ENCODE measurements at regions not wholly inside any gene's neighbourhood (a gene's known extent, or its start where the extent isn't known, plus 50 kb on each side); places are given as distances from the start of the nearest gene placed in this dataset.
A peak's percentile ranks its signal among the peaks of the same experiment; 100 is the strongest.

DNA sequence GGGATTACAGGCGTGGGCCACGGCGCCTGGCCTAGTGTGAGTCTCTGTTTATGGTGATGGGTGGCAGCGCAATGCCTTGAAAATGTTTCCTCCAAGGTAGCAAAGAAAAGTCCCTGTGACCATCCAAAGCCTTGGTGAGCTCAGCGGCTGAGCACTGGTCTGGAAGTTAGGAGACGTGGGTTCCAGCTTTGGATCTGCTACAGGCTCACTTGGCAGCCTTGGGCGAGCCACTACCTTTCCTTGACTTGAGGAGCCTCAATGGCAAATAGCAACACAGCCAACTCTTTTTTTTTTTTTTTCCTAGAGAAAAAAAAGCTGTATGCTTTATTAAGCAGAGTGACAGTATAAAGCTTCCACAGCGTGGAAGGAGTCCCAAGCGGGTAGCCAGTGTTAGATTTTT lies 61.3 kb upstream of the RASD2 start:
- peak overlapping the region in 3 of 4 donors; percentile 48 to 69 (median 68) for H3K27ac ChIP-seq
- in situ Hi-C loops (cut with MboI; ENCODE audit: low sequenced_read_pairs in 4 of 4) (no loop called here), intact Hi-C loops (cut with DNase I; ENCODE audit: low total_unique reads) (no loop called here)
- no peak for TF ChIP-seq POLR2A (IDR thresholded peaks at IDR 0.05)
- TF ChIP-seq, protein P1, sequence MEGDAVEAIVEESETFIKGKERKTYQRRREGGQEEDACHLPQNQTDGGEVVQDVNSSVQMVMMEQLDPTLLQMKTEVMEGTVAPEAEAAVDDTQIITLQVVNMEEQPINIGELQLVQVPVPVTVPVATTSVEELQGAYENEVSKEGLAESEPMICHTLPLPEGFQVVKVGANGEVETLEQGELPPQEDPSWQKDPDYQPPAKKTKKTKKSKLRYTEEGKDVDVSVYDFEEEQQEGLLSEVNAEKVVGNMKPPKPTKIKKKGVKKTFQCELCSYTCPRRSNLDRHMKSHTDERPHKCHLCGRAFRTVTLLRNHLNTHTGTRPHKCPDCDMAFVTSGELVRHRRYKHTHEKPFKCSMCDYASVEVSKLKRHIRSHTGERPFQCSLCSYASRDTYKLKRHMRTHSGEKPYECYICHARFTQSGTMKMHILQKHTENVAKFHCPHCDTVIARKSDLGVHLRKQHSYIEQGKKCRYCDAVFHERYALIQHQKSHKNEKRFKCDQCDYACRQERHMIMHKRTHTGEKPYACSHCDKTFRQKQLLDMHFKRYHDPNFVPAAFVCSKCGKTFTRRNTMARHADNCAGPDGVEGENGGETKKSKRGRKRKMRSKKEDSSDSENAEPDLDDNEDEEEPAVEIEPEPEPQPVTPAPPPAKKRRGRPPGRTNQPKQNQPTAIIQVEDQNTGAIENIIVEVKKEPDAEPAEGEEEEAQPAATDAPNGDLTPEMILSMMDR (IDR thresholded peaks at IDR 0.05 in 4 of 5, conservative IDR thresholded peaks at IDR 0.05 in 1 of 5), result no peak
- H3K4me1 ChIP-seq, result peaks cover 17 to 28% of the 10 kb centered on the region in 2 donors
- ATAC-seq (no peak), DNase-seq (no peak)
- no peaks in the 10 kb centered on the region for H3K27me3 ChIP-seq
- no peaks in the 10 kb centered on the region for H3K9me3 ChIP-seq
- no peak overlapping the region for H3K4me3 ChIP-seq
- H3K36me3 ChIP-seq, result no peaks in the 10 kb centered on the region

DNA sequence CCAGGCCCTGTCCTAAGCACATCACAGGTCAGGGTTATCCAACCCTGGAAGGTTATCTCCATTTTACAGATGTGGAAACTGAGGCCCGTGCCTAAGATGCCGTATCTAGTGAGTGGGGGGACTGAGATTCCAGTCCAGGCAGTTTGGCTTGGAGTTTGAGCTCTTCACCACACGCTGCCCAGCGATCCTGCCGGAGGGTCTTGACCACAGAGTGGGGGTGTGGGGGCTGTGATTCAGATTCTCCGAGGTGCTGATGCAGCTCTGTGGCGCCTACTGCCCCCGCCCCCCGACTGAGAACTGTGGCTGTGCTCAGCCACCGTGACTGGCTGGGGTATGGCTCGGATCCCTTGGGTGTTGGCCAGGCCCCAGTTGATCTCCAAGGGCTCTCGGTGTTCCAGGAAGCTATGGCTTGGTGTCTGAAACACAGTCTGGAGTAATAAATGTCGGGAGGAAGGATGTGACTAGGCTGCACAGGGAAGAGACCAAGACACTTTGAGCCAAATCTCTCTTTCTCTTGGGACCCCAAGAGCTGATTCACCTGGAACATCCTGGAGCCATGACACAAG lies 60.6 kb upstream of the RASD2 start:
- peak overlapping the region; percentile 48 to 69 (median 61) for H3K27ac ChIP-seq
- intact Hi-C loops (cut with DNase I; ENCODE audit: low total_unique reads) (no loop called here), in situ Hi-C loops (cut with MboI; ENCODE audit: low sequenced_read_pairs in 4 of 4) (no loop called here)
- H3K4me1 ChIP-seq, result peaks cover 17 to 28% of the 10 kb centered on the region in 2 donors
- no peaks in the 10 kb centered on the region for H3K36me3 ChIP-seq
- no peak overlapping the region for H3K4me3 ChIP-seq
- DNase-seq, result peak; percentile 40 to 48
- peak; percentile 68 to 80 for ATAC-seq
- TF ChIP-seq, protein P1 (IDR thresholded peaks at IDR 0.05 in 4 of 5, conservative IDR thresholded peaks at IDR 0.05 in 1 of 5), result no peak
- TF ChIP-seq POLR2A (IDR thresholded peaks at IDR 0.05), result no peak
- H3K9me3 ChIP-seq, result no peaks in the 10 kb centered on the region
- no peaks in the 10 kb centered on the region for H3K27me3 ChIP-seq

DNA sequence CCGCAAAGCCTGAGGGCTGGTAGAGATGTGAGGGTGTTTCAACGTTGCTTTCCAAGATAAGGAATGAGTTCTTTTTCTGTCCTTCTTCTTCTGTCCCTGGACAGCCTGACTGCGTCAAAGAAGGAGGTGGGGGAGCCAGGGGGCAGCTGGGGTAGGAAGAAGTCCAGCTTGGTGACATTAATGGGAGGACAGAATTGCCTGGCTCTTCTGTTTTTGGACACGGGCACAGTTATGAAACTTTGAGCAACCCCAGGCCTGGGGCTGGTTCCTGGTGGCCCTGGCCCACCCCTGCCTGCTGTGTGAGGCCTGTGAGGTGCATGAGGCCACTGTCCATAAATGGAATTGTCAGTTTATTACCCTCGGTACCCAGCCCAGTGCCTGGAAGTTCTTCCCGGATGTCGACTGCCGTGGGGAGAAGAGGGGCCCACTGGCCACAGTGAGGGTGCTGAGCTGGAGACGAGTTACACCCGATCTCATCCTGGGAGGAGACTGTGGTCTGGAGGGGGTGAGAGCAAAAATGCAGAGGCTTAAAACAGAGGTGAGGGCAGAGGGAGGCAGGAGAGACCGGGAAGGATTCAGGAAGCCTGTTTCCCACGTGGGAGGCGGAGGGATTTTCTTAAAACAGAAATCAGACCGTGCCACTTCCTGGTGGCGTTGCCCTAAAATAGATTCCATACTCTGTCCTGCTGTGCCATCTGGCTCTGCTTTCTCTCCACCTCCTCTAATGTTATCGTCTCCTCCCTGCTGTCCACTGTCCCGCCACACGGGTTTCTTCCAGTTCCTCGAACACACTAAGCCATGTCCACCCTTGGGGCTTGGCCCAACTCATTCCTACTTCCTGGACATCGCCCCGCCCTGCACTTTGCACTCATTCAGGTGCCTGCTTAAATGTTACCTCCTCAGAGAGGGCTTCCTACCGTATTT lies 59.7 kb upstream of the RASD2 start:
- ATAC-seq, result peak; percentile 5 to 35
- no peaks in the 10 kb centered on the region for H3K27me3 ChIP-seq
- H3K27ac ChIP-seq, result peak overlapping the region; percentile 48 to 69 (median 61)
- peaks cover 17 to 28% of the 10 kb centered on the region in 2 donors for H3K4me1 ChIP-seq
- H3K4me3 ChIP-seq, result peak overlapping the region in 1 of 4 donors; percentile 21
- TF ChIP-seq, protein P1 (IDR thresholded peaks at IDR 0.05 in 4 of 5, conservative IDR thresholded peaks at IDR 0.05 in 1 of 5), result no peak
- TF ChIP-seq POLR2A (IDR thresholded peaks at IDR 0.05), result no peak
- intact Hi-C loops (cut with DNase I; ENCODE audit: low total_unique reads) (no loop called here), in situ Hi-C loops (cut with MboI; ENCODE audit: low sequenced_read_pairs in 4 of 4) (no loop called here)
- H3K36me3 ChIP-seq, result no peaks in the 10 kb centered on the region
- DNase-seq, result no peak
- H3K9me3 ChIP-seq, result no peaks in the 10 kb centered on the region

DNA sequence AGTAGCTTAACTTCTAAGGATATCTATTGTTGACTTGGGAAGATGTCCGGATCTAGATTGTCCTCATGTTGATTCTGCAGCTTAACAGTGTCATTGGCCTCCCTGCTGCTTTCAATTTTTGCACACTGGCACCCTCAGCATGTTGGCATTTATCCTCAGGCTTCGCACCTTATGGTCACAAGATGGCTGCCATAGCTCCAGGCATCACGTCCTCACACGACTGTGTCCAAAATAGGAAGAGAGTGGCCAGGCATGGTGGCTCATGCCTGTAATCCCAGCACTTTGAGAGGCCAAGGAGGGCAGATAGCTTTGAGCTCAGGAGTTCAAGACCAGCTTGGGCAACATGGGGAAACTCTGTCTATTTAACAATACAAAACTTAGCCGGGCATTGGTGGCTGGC lies 58.3 kb upstream of the RASD2 start:
- intact Hi-C loops (cut with DNase I; ENCODE audit: low total_unique reads), result no loop called here

More for the DNA sequence above, 58.3 kb upstream of the RASD2 start:
- Histone ChIP-seq H3K9me3 (no peaks in the 10 kb centered on the region), H3K4me3 (no peak overlapping the region), H3K27me3 (no peaks in the 10 kb centered on the region), H3K27ac (no peak overlapping the region), H3K36me3 (no peaks in the 10 kb centered on the region), H3K4me1 (peaks cover 17 to 28% of the 10 kb centered on the region in 2 donors)
- in situ Hi-C loops (cut with MboI; ENCODE audit: low sequenced_read_pairs in 4 of 4), result no loop called here
- DNase-seq (no peak), ATAC-seq (no peak)
- no peak for TF ChIP-seq POLR2A (IDR thresholded peaks at IDR 0.05)
- TF ChIP-seq, protein P1 (IDR thresholded peaks at IDR 0.05 in 4 of 5, conservative IDR thresholded peaks at IDR 0.05 in 1 of 5), result no peak

Data from gastrocnemius medialis (tissue), 4 donors.